SHP77 (cell line): ENCODE measurements at regions not wholly inside any gene's neighbourhood (a gene's known extent, or its start where the extent isn't known, plus 50 kb on each side); places are given as distances from the start of the nearest gene placed in this dataset.

Experiments used
- DNase-seq, 2 experiments: peaks; one replicate each; lab custom pipeline; 2025; lab: John Stamatoyannopoulos, UW

GRCh38 chr6:163916315-163917081, 502.0 kb downstream of the QKI start:
- no peak for DNase-seq

- DNase-seq, result no peak
These were observed 500.6 kb downstream of the QKI start for GRCh38 chr6:163915131-163915530.

GRCh38 chr6:163913045-163913444, 498.5 kb downstream of the QKI start:
- no peak for DNase-seq

DNA sequence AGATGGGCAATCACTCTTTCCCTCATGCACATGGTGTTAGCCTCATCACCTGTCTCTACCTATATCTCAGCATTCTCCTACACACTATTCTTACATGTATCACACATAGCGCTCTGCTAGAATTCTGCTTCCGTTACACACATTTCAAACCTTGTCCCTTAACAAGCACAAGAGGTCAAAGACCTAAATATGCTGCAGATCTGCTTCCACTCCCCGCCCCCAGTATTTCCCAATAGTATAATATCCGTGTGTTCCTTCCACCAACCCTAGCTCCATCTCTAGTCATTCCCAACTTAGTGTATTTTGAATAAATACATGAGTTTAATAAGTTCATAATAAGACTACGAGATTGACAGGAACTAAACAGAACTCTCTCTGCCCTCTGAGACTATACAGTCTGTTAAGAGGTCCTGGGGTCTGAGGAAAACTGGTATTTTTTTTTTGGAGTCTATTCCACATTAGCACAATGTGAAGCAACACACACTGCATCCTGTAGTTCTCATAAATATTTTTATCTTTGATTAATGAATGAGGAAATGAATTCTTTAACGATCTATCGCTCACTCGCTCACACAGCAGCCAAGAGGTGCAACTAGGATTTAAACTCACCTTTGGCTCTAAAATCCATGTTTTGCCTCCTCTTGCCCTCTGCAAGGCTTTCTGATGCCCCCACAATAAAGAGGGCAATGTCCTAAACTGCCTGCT, 491.6 kb downstream of the QKI start:
- no peak for DNase-seq

- no peak for DNase-seq
These were observed 489.7 kb downstream of the QKI start for GRCh38 chr6:163904186-163904585.

GRCh38 chr6:163903541-163903940, 489.0 kb downstream of the QKI start:
- no peak for DNase-seq

GRCh38 chr6:163902993-163903392, 488.5 kb downstream of the QKI start:
- no peak for DNase-seq

DNA sequence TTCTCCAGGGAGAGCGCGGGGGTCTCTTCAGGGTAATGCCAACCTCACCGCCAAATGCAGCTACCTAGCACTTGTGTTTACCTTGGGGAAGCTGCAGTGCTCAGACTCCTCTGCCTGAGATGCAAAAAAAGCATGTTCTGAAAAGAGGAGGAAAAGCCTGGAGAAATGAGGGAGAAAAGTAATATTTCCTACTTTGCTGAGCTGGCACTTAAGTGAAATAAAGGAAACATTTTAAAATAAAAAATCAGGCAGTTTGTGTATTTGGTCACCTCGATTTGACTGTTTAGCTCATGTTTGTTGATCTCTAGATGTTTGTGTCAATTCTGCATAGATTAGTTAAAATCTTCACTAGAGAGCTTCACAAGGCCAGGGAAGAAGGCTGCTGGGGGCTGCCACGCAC, 487.2 kb downstream of the QKI start:
- DNase-seq, result no peak

- DNase-seq, result no peak
These were observed 486.1 kb downstream of the QKI start for GRCh38 chr6:163900570-163900969.

- DNase-seq, result peak; percentile 3 to 40
These were observed 483.2 kb downstream of the QKI start for GRCh38 chr6:163897669-163898068.

GRCh38 chr6:163897030-163897429, 482.5 kb downstream of the QKI start:
- no peak for DNase-seq

- DNase-seq, result no peak
These were observed 480.6 kb downstream of the QKI start for GRCh38 chr6:163895162-163895561.

DNA sequence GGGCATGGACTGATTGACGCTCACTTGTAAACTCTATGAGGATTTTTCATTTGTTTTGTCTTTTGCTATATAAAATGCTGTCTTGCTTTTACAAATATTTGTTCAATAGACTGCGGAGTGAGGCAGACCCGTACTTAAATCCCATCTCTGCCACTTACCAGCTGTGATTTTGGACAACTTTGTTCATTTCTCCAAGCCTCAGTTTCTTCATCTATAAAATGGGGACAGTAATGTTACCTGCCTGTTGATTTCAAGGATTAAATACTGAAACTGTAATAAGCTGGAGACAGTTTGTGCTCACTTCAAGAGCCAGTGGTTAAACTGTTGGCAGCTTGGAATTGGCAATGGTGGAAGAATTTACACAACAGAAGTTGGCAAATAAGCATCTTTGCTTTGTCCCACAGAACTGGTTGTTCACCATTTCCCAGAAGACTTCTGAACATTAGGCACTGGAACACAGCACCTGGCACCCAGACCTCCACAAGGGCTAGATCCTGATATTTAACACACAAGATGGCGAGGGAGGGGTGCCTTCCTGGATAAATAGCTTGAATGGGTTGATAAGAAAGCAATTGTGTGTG, 479.2 kb downstream of the QKI start:
- no peak for DNase-seq

DNA sequence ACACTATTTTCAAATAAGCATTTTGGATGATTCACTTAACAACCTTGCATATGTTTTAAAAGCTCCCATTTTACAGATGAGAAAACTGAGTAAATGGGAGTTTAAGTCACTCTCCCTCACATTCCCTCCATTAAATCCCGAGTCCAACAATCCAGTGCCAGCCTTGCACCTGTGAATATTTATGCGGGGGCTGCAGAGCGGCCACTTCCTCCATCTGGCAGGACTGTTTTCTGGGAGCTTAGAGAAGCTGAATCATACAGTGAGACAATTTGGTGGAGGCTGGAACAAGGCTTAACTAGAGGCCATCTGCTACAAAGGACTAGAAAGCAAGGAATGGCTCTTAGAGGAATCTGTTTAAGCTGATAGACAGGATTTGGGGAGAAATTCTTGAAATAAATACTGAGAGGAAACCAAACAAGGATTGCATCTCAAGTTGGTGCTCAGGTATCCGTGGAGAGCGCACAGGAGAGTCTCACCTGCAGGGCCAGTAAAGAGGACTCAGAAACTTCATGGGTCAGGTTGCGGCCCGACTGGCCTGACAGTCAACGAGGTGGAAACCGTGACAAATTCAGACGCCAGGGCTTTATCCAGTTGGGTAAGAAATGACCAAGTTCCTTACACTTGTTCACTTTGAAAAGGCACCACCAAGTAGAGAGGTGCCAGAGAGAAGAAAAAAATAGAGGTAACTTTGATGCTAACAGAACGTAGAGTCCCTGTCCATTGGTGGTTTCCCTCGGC, 478.5 kb downstream of the QKI start:
- no peak for DNase-seq

DNA sequence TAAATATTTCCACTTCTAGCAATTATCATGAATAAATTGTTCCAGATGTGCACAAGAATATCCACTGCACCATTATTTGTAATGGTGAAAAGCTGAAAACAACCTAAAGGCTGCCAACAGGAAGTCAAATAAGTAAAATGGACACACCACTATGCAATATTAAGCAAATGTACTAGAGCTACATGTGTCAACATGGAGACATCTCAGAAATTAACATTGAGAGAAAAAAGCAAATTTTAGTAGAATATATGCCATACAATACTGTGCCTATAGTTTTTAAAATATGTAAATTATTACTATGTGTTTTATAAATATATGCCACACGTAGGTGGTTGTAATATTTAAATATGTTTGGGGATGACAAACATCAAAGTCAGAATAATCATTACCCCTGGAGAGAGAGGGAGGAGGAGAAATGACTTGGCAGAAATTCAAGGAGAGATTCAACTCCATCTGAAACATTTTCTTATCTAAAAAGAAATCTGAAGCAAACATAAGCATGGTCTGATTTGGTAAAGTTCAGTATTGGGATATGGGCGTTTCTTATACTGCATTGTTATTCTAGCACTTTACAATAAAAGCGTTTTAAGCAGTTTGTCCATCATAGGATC, 475.5 kb downstream of the QKI start:
- DNase-seq, result no peak

- no peak for DNase-seq
These were observed 473.7 kb downstream of the QKI start for GRCh38 chr6:163888030-163888819.

GRCh38 chr6:163886428-163886827, 471.9 kb downstream of the QKI start:
- no peak for DNase-seq

- no peak for DNase-seq
These were observed 469.5 kb downstream of the QKI start for GRCh38 chr6:163883984-163884383.

DNA sequence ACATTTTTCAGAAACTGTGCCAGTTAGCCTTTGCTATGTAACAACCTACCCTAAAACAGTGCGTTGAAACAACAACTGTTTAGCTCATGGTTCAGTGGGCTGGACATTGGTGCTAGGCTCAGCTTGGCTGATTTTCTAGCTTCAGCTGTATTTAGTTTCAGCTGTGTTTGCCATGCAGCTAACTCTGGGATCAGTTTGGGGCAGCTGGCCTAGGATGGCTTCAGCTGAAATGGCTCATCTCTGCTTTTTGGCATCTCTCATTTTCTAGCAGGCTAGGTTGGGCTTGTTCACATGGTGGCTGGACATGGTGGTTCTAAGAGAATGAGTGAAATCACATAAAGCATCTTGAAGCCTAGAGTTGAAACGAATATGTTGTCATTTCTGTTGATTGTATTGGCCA, 464.2 kb downstream of the QKI start:
- DNase-seq, result no peak

DNA sequence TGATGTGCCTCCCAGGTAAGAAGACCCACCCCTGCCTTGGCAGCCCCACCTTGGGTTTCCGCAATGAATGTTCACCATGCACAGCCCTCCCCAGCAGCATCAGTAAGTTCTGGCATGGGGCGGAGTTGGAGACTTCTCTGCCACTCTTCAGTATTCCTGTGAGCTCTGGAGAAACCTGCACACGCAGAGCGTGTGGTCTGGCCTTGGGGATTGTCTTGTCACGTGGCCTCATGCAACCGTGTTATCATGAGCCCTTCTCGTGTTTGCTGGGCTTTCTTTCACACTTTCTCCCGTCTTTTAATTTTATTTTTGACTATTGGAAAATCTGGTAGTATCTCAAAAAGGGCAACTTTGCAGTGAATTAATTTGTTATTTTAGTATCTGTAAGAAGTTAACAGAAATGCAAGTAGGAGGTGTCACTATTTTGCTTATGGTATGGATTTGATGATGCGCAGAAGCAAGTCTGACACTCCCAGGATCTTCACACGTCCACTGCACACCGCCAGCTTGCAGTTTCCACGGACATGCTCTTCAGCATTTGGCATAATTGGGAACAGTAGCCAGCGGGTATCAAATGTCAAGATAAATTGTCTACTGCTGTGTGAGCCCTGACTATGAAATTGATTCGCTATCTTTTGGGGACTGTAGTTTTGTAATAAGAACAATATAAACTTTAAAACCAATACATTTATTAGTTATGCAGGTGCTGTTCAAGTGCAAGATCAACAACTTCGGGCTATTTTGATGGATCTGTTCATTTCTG, 463.5 kb downstream of the QKI start:
- no peak for DNase-seq

DNA sequence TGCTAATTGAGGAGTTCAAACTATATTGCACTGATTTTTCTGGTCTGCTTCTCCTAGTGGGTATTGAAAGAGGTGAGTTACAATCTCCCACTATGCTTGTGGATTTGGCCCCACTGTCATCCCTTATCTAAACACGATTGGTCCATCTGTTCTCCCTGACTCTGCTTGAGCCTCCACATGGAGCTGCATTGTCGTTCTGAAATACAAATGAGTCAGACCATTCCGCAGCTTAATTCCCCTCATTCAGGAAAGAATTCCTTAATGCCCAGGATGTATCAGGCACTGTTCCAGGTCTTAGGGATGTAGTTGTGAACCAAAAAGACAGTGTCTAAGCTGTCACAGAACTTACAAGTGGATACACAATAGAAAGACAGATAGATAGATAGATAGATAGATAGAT, 461.9 kb downstream of the QKI start:
- no peak for DNase-seq
